IMR-90 (cell line): ENCODE measurements at regions not wholly inside any gene's neighbourhood (a gene's known extent, or its start where the extent isn't known, plus 50 kb on each side); places are given as distances from the start of the nearest gene placed in this dataset.

Experiments used
- ATAC-seq: fragments of 200-7000 bp; cut with Tn5 transposase; 2 replicates; pipeline ENCODE4 v1.9.1; 2020; ENCODE audit warnings: low read depth, mild to moderate bottlenecking, moderate library complexity
- BruUV-seq: library from RNA; stranded (reverse); fragments of 400-500 nt; replicated peaks from 2 replicates; lab custom pipeline; 2021; lab: Mats Ljungman, UMichigan
- CTCF ChIA-PET: fragments of 300-600 bp; formaldehyde crosslinking; extraction: SDS; loops from one replicate; lab custom pipeline; 2021; ENCODE audit warnings: antibody characterized with exemption; lab: Yijun Ruan, JAX
- POLR2A ChIA-PET: fragments of 300-600 bp; sonication (Branson Sonifier 250); formaldehyde crosslinking; loops from one replicate; lab custom pipeline; 2022; ENCODE audit warnings: antibody characterized with exemption; ENCODE audit not compliant: unreplicated experiment; lab: Charles Lee
- DNase-seq: peaks from one replicate; pipeline ENCODE4 v3.0.0; 2013
- H2AFZ ChIP-seq: replicated peaks from 2 replicates; pipeline ENCODE3; 2013; ENCODE audit warnings: low read length, mild to moderate bottlenecking; ENCODE audit not compliant: poor library complexity
- H2AK5ac ChIP-seq: 2 replicates; pipeline ENCODE4 v1.6.1; 2013; ENCODE audit warnings: low read depth, low read length, inconsistent platforms
- H2AK9ac ChIP-seq: replicated peaks from 2 replicates; pipeline ENCODE3; 2013; ENCODE audit warnings: mild to moderate bottlenecking, low read depth, low read length, moderate library complexity; ENCODE audit not compliant: poor library complexity
- H2BK120ac ChIP-seq: 2 replicates; pipeline ENCODE4 v1.6.1; 2013; ENCODE audit warnings: low read depth, low read length, inconsistent platforms
- H2BK15ac ChIP-seq: 3 replicates; pipeline ENCODE4 v1.6.1; 2013; ENCODE audit warnings: low read depth, low read length, inconsistent platforms
- H2BK20ac ChIP-seq: 2 replicates; pipeline ENCODE4 v1.6.1; 2013; ENCODE audit warnings: low read depth, mild to moderate bottlenecking, inconsistent platforms, low read length, moderate library complexity
- H2BK5ac ChIP-seq: 2 replicates; pipeline ENCODE4 v1.6.1; 2013; ENCODE audit warnings: mild to moderate bottlenecking, low read depth, low read length, inconsistent platforms; ENCODE audit not compliant: poor library complexity, severe bottlenecking
- H3K14ac ChIP-seq: replicated peaks from 2 replicates; pipeline ENCODE4 v1.6.1; 2013; ENCODE audit warnings: low read depth, low read length, inconsistent platforms
- H3K18ac ChIP-seq: 2 replicates; pipeline ENCODE4 v1.6.1; 2013; ENCODE audit warnings: low read depth, low read length, control low read depth
- H3K23ac ChIP-seq: 2 replicates; pipeline ENCODE4 v1.6.1; 2013; ENCODE audit warnings: low read depth, low read length, inconsistent platforms
- H3K27ac ChIP-seq: 2 replicates; pipeline ENCODE4 v1.5.1; 2013; ENCODE audit warnings: mild to moderate bottlenecking, control low read depth, low read length; ENCODE audit not compliant: insufficient read depth
- H3K27me3 ChIP-seq: 2 replicates; pipeline ENCODE4 v1.6.1; 2013; ENCODE audit warnings: low read length; ENCODE audit not compliant: control insufficient read depth, insufficient read depth
- H3K36me3 ChIP-seq: 2 replicates; pipeline ENCODE4 v1.6.1; 2013; ENCODE audit warnings: low read length, mixed read lengths; ENCODE audit not compliant: control insufficient read depth, insufficient read depth
- H3K4ac ChIP-seq: 2 replicates; pipeline ENCODE4 v1.6.1; 2013; ENCODE audit warnings: low read depth, low read length, inconsistent platforms
- H3K4me1 ChIP-seq: 2 replicates; pipeline ENCODE4 v1.6.1; 2013; ENCODE audit warnings: low read length, mixed read lengths; ENCODE audit not compliant: control insufficient read depth, insufficient read depth
- H3K4me2 ChIP-seq: 2 replicates; pipeline ENCODE4 v1.6.1; 2013; ENCODE audit warnings: low read depth, mild to moderate bottlenecking, control low read depth, low read length, moderate library complexity
- H3K4me3 ChIP-seq: 2 replicates; pipeline ENCODE4 v1.5.1; 2013; ENCODE audit warnings: low read depth, mild to moderate bottlenecking, control low read depth, low read length, moderate library complexity; ENCODE audit not compliant: insufficient read depth
- H3K56ac ChIP-seq: 2 replicates; pipeline ENCODE4 v1.6.1; 2013; ENCODE audit warnings: low read length, inconsistent platforms; ENCODE audit not compliant: insufficient read depth; ENCODE audit errors: extremely low read depth
- H3K79me1 ChIP-seq, 2 experiments: 2 replicates each; pipeline ENCODE4 v1.6.1; 2013; ENCODE audit warnings: low read length in 2 of 2, inconsistent platforms in 1 of 2, low read depth in 1 of 2
- H3K9ac ChIP-seq: 2 replicates; pipeline ENCODE4 v1.6.1; 2013; ENCODE audit warnings: low read depth, low read length, control low read depth
- H3K9me1 ChIP-seq: 2 replicates; pipeline ENCODE4 v1.6.1; 2013; ENCODE audit warnings: low read length, inconsistent platforms; ENCODE audit not compliant: insufficient read depth
- H3K9me3 ChIP-seq: 2 replicates; pipeline ENCODE4 v1.6.1; 2013; ENCODE audit warnings: low read length; ENCODE audit not compliant: control insufficient read depth, insufficient read depth
- H4K20me1 ChIP-seq: 2 replicates; pipeline ENCODE4 v1.6.1; 2013; ENCODE audit warnings: low read length, inconsistent platforms; ENCODE audit not compliant: insufficient read depth
- H4K5ac ChIP-seq: 2 replicates; pipeline ENCODE4 v1.6.1; 2013; ENCODE audit warnings: mild to moderate bottlenecking, low read depth, low read length, control low read depth
- H4K8ac ChIP-seq, 2 experiments: 2 replicates each; pipeline ENCODE4 v1.6.1; 2013; ENCODE audit warnings: low read depth in 2 of 2, low read length in 2 of 2, control low read depth in 1 of 2, inconsistent platforms in 1 of 2
- H4K91ac ChIP-seq: 2 replicates; pipeline ENCODE4 v1.6.1; 2013; ENCODE audit warnings: low read depth, low read length, inconsistent platforms; ENCODE audit not compliant: insufficient read depth
- BHLHE40 ChIP-seq: fragments of 150-350 bp; IDR thresholded peaks from 2 replicates; pipeline ENCODE4 v1.6.1; 2016; ENCODE audit warnings: mild to moderate bottlenecking, low read depth, low read length
- CEBPB ChIP-seq: IDR thresholded peaks from 2 replicates; pipeline ENCODE4 v1.6.1; 2012; ENCODE audit warnings: low read depth, low read length, improper control_type of control experiment
- CHD1 ChIP-seq: IDR thresholded peaks from 2 replicates; pipeline ENCODE4 v1.6.1; 2012; ENCODE audit warnings: low read depth, low read length, improper control_type of control experiment
- ELK1 ChIP-seq: fragments of 150-350 bp; IDR thresholded peaks from 2 replicates; pipeline ENCODE4 v1.6.1; 2016; ENCODE audit warnings: low read depth, mild to moderate bottlenecking, low read length, moderate library complexity, borderline replicate concordance
- FOS ChIP-seq: fragments of 150-350 bp; IDR thresholded peaks from 2 replicates; pipeline ENCODE4 v1.6.1; 2016; ENCODE audit warnings: low read depth, low read length
- MAFK ChIP-seq: IDR thresholded peaks from 2 replicates; pipeline ENCODE4 v1.6.1; 2012; ENCODE audit warnings: low read depth, low read length, improper control_type of control experiment
- MXI1 ChIP-seq: IDR thresholded peaks from 2 replicates; pipeline ENCODE4 v1.6.1; 2012; ENCODE audit warnings: low read depth, mild to moderate bottlenecking, low read length, moderate library complexity, borderline replicate concordance
- POLR2A ChIP-seq: IDR thresholded peaks from 2 replicates; pipeline ENCODE4 v1.6.1; 2012; ENCODE audit warnings: mild to moderate bottlenecking, low read depth, low read length
- RAD21 ChIP-seq: IDR thresholded peaks from 2 replicates; pipeline ENCODE4 v1.6.1; 2012; ENCODE audit warnings: low read length, improper control_type of control experiment
- RCOR1 ChIP-seq: IDR thresholded peaks from 2 replicates; pipeline ENCODE4 v1.6.1; 2012; ENCODE audit warnings: mild to moderate bottlenecking, low read length, improper control_type of control experiment; ENCODE audit not compliant: insufficient replicate concordance
- WGBS, 2 experiments: methylation state at CpG; one replicate each; pipeline versions ENCODE4 v1.1.5 to v1.1.7; 2013; ENCODE audit warnings: missing lambda C conversion rate in 2 of 2; ENCODE audit not compliant: insufficient read length in 1 of 2; ENCODE audit errors: extremely low coverage in 2 of 2; 5-methylcytosine and 5-hydroxymethylcytosine counted together
- dilution Hi-C: fragments of 300-500 bp; cut with HindIII; formaldehyde crosslinking; loops from one replicate; pipeline ENCODE4 v1.14.3; 2018; ENCODE audit warnings: low sequenced_read_pairs; ENCODE audit not compliant: unreplicated experiment
- in situ Hi-C: fragments of 300-500 bp; cut with MboI; formaldehyde crosslinking; loops from 3 replicates; pipeline ENCODE4 v1.14.3; 2019; ENCODE audit warnings: low sequenced_read_pairs, inconsistent platforms, mixed read lengths
- intact Hi-C: fragments of 100-400 bp; cut with micrococcal nuclease; formaldehyde crosslinking; loops from 2 replicates; pipeline ENCODE4 v1.10.0; 2022
- TF ChIP-seq, protein P1 (sequence below): conservative IDR thresholded peaks from 2 replicates; pipeline ENCODE4 v1.5.1; 2012; ENCODE audit warnings: mild to moderate bottlenecking, low read depth, low read length, improper control_type of control experiment

GRCh38 chr6:105786449-105786848 is 299.7 kb upstream of the PRDM1 start:
- ChIA-PET CTCF (interaction anchor here (0.6 kb wide), 1 partner anchor 485 kb away, joined by 3 read pairs; no protein-coding TSS in a partner anchor), POLR2A (no interaction called here)
- Histone ChIP-seq H3K4me2 (no peak overlapping the region), H3K4me3 (no peak overlapping the region), H3K18ac (no peak overlapping the region), H2BK20ac (no peak overlapping the region), H2BK120ac (no peak overlapping the region), H2AFZ (no peak overlapping the region), H3K36me3 (no peaks in the 10 kb centered on the region), H2BK15ac (no peak overlapping the region), H4K5ac (no peak overlapping the region), H3K14ac (no peak overlapping the region), H2BK5ac (no peak overlapping the region), H4K8ac (no peak overlapping the region), H4K91ac (no peak overlapping the region), H3K79me1 (no peaks in the 10 kb centered on the region), H3K4me1 (no peaks in the 10 kb centered on the region), H3K9me3 (no peaks in the 10 kb centered on the region), H3K56ac (no peak overlapping the region), H3K27me3 (no peaks in the 10 kb centered on the region), H2AK9ac (no peak overlapping the region), H3K27ac (no peak overlapping the region), H2AK5ac (no peak overlapping the region), H3K23ac (no peak overlapping the region), H3K4ac (no peak overlapping the region), H3K9me1 (no peaks in the 10 kb centered on the region), H3K9ac (no peak overlapping the region), H4K20me1 (no peaks in the 10 kb centered on the region)
- TF ChIP-seq BHLHE40 (no peak), CHD1 (no peak), MXI1 (no peak), RAD21 (no peak), POLR2A (no peak), MAFK (no peak), CEBPB (no peak), ELK1 (no peak), RCOR1 (no peak), FOS (no peak)
- TF ChIP-seq, protein P1, sequence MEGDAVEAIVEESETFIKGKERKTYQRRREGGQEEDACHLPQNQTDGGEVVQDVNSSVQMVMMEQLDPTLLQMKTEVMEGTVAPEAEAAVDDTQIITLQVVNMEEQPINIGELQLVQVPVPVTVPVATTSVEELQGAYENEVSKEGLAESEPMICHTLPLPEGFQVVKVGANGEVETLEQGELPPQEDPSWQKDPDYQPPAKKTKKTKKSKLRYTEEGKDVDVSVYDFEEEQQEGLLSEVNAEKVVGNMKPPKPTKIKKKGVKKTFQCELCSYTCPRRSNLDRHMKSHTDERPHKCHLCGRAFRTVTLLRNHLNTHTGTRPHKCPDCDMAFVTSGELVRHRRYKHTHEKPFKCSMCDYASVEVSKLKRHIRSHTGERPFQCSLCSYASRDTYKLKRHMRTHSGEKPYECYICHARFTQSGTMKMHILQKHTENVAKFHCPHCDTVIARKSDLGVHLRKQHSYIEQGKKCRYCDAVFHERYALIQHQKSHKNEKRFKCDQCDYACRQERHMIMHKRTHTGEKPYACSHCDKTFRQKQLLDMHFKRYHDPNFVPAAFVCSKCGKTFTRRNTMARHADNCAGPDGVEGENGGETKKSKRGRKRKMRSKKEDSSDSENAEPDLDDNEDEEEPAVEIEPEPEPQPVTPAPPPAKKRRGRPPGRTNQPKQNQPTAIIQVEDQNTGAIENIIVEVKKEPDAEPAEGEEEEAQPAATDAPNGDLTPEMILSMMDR: no peak
- in situ Hi-C loops: no loop called here
- ATAC-seq: no peak
- BruUV-seq: no TSS peak
- intact Hi-C loops: no loop called here
- DNase-seq: no peak
- dilution Hi-C loops: no loop called here
- WGBS, 2 experiments: no CpG with 5 or more reads among the region's 1 CpG
